Keratinocyte (primary cell): ENCODE measurements at regions not wholly inside any gene's neighbourhood (a gene's known extent, or its start where the extent isn't known, plus 50 kb on each side); places are given as distances from the start of the nearest gene placed in this dataset.

ENCODE experiments used
- CTCF ChIP-seq, 3 experiments: IDR thresholded peaks in 1 of 3; conservative IDR thresholded peaks in 1 of 3; optimal IDR thresholded peaks in 1 of 3; 2 replicates in 2 of 3; 3 replicates in 1 of 3; pipeline versions ENCODE3 to v1.5.1; 2011; ENCODE audit warnings: low read length in 3 of 3, mild to moderate bottlenecking in 3 of 3, moderate library complexity in 2 of 3, control low read depth in 1 of 3, inconsistent platforms in 1 of 3; ENCODE audit not compliant: insufficient read depth in 2 of 3; ENCODE audit errors: extremely low read depth in 1 of 3
- EZH2 ChIP-seq: IDR thresholded peaks from one replicate; pipeline ENCODE4 v1.6.1; 2012; ENCODE audit warnings: inconsistent platforms, mild to moderate bottlenecking, low read length, moderate library complexity

DNA sequence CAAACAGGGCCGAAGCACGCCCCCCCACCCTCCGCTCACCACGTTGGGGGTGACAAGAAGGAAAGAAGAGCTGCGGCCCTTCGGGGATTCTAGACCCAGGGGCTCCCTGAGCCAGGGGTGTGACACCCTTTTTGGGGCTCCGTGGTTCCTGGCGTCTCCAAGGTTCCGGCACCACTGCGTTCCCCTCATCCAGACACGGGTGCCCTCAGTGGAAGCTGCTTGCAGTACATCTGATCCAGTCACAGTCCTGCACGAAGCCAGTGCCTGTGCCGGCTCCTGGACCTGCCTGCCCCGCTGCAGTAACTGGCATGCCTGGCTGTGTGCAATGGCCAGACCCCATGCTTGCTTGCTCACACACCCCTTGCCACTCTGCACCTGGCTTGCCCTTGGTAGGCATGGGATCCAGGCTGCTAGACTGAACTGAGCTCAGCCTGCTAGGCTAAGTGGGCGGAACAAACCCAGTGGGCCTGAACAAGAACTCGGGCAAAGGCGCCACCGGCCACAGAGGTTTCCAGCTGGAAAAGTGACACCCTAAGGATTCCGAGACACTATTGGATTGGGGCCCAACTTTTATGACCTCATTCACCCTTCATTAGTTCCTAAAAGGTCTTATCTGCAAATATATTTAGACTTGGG lies 420.4 kb upstream of the AGA start:
- no peak for TF ChIP-seq CTCF (optimal IDR thresholded peaks at IDR 0.05 in 1 of 3, IDR thresholded peaks at IDR 0.05 in 1 of 3, conservative IDR thresholded peaks at IDR 0.05 in 1 of 3; ENCODE audit: extremely low read depth in 1 of 3, insufficient read depth in 2 of 3, low read length in 3 of 3)
- TF ChIP-seq EZH2: no peak
